ENCODE measurements at regions not wholly inside any gene's neighbourhood (a gene's known extent, or its start where the extent isn't known, plus 50 kb on each side); places are given as distances from the start of the nearest gene placed in this dataset.

GRCh38 chr2:183232161-183232865 is 108.1 kb downstream of the NUP35 start:
- DNase-seq (ENCODE audit: low spot score), result no peak
- no peak for TF ChIP-seq CTCF (IDR thresholded peaks at IDR 0.05; ENCODE audit: extremely low read depth, insufficient read depth, missing control alignments)
- in situ Hi-C loops (cut with MboI; ENCODE audit: low pct_unique_long_range_greater_than_20kb, low sequenced_read_pairs, unreplicated experiment), result no loop called here

GRCh38 chr2:183242937-183243336 is 118.7 kb downstream of the NUP35 start:
- DNase-seq (ENCODE audit: low spot score), result no peak
- TF ChIP-seq CTCF (IDR thresholded peaks at IDR 0.05; ENCODE audit: extremely low read depth, insufficient read depth, missing control alignments), result no peak
- in situ Hi-C loops (cut with MboI; ENCODE audit: low pct_unique_long_range_greater_than_20kb, low sequenced_read_pairs, unreplicated experiment), result no loop called here

GRCh38 chr2:183243758-183244157 is 119.5 kb downstream of the NUP35 start:
- in situ Hi-C loops (cut with MboI; ENCODE audit: low pct_unique_long_range_greater_than_20kb, low sequenced_read_pairs, unreplicated experiment), result no loop called here
- DNase-seq (ENCODE audit: low spot score), result no peak

GRCh38 chr2:183244300-183244844 is 120.1 kb downstream of the NUP35 start:
- no peak for DNase-seq (ENCODE audit: low spot score)
- no peak for TF ChIP-seq CTCF (IDR thresholded peaks at IDR 0.05; ENCODE audit: extremely low read depth, insufficient read depth, missing control alignments)
- in situ Hi-C loops (cut with MboI; ENCODE audit: low pct_unique_long_range_greater_than_20kb, low sequenced_read_pairs, unreplicated experiment), result no loop called here

More at GRCh38 chr2:183243758-183244157, 119.5 kb downstream of the NUP35 start:
- TF ChIP-seq CTCF (IDR thresholded peaks at IDR 0.05; ENCODE audit: extremely low read depth, insufficient read depth, missing control alignments), result no peak

GRCh38 chr2:183248866-183249567 is 124.8 kb downstream of the NUP35 start:
- peak; percentile 49 for TF ChIP-seq CTCF (IDR thresholded peaks at IDR 0.05; ENCODE audit: extremely low read depth, insufficient read depth, missing control alignments)
- in situ Hi-C loops (cut with MboI; ENCODE audit: low pct_unique_long_range_greater_than_20kb, low sequenced_read_pairs, unreplicated experiment), result no loop called here
- DNase-seq (ENCODE audit: low spot score), result peak; percentile 39

- TF ChIP-seq CTCF (IDR thresholded peaks at IDR 0.05; ENCODE audit: extremely low read depth, insufficient read depth, missing control alignments), result no peak
- in situ Hi-C loops (cut with MboI; ENCODE audit: low pct_unique_long_range_greater_than_20kb, low sequenced_read_pairs, unreplicated experiment), result no loop called here
- DNase-seq (ENCODE audit: low spot score), result no peak
These were observed 125.8 kb downstream of the NUP35 start for GRCh38 chr2:183250061-183250460.
